ENCODE measurements at regions not wholly inside any gene's neighbourhood (a gene's known extent, or its start where the extent isn't known, plus 50 kb on each side); places are given as distances from the start of the nearest gene placed in this dataset.

GRCh38 chr13:80036845-80037504 lies 304.0 kb downstream of the SPRY2 start (continued):
- TF ChIP-seq HMGXB4 (CRISPR knock-in tag; IDR thresholded peaks at IDR 0.05) (no peak), E2F5 (CRISPR knock-in tag; IDR thresholded peaks at IDR 0.05) (no peak), RORB (CRISPR knock-in tag; IDR thresholded peaks at IDR 0.05) (no peak), HMGA2 (CRISPR knock-in tag; IDR thresholded peaks at IDR 0.05) (no peak), ZSCAN18 (CRISPR knock-in tag; IDR thresholded peaks at IDR 0.05) (no peak), ZBTB43 (CRISPR knock-in tag; IDR thresholded peaks at IDR 0.05) (no peak), ZNF532 (CRISPR knock-in tag; IDR thresholded peaks at IDR 0.05; ENCODE audit: borderline replicate concordance) (no peak), JUN (CRISPR knock-in tag; IDR thresholded peaks at IDR 0.05) (no peak)

- no peak for DNase-seq (ENCODE audit: low spot score)
- Mint-ChIP-seq H3K4me3 (no peak overlapping the region), H3K27ac (no peak overlapping the region), H3K9me3 (no peaks in the 10 kb centered on the region), H3K36me3 (no peaks in the 10 kb centered on the region), H3K27me3 (ENCODE audit: low read depth) (no peaks in the 10 kb centered on the region), H3K4me1 (peaks cover 10% of the 10 kb centered on the region)
- CTCF ChIA-PET: no interaction called here
- POLR2A ChIA-PET: no interaction called here
- TF ChIP-seq NFYB (CRISPR knock-in tag; conservative IDR thresholded peaks at IDR 0.05; ENCODE audit: low read depth): no peak
- no peak for TF ChIP-seq ZNF416 (CRISPR knock-in tag; IDR thresholded peaks at IDR 0.05)
- no peak for TF ChIP-seq TEAD4 (CRISPR knock-in tag; IDR thresholded peaks at IDR 0.05)
- TF ChIP-seq SMAD4 (CRISPR knock-in tag; IDR thresholded peaks at IDR 0.05): no peak
- no peak for TF ChIP-seq ZNF396 (CRISPR knock-in tag; IDR thresholded peaks at IDR 0.05; ENCODE audit: borderline replicate concordance)
- TF ChIP-seq CREM (CRISPR knock-in tag; IDR thresholded peaks at IDR 0.05): no peak
- no peak for TF ChIP-seq RELA (CRISPR knock-in tag; IDR thresholded peaks at IDR 0.05; ENCODE audit: borderline replicate concordance)
- TF ChIP-seq ZMAT4 (CRISPR knock-in tag; IDR thresholded peaks at IDR 0.05): no peak
- no peak for ATAC-seq
Measured at GRCh38 chr13:80035096-80035495, 305.8 kb downstream of the SPRY2 start.
